ENCODE measurements at regions not wholly inside any gene's neighbourhood (a gene's known extent, or its start where the extent isn't known, plus 50 kb on each side); places are given as distances from the start of the nearest gene placed in this dataset.

DNA sequence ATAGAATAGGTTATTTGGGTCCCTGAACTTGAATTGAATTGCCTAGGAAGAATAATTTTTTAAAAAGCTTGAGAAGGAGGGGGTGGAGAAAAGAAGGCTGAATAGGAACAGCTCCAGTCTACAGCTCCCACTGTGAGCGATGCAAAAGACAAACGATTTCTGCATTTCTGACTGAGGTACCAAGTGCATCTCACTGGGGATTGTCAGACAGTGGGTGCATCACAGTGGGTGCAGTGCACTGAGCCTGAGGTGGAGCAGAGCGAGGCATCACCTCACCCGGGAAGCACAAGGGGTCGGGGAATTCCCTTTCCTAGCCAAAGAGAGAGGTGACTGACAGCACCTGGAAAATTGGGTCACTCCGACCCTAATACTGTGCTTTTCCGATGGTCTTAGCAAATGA, 782.2 kb upstream of the RGMB start:
- Mint-ChIP-seq H3K27me3 (ENCODE audit: insufficient read depth, unreplicated experiment) (peaks cover 2% of the 10 kb centered on the region), H3K9me3 (ENCODE audit: unreplicated experiment) (peaks cover 16% of the 10 kb centered on the region), H3K4me1 (ENCODE audit: low read depth, unreplicated experiment) (no peaks in the 10 kb centered on the region), H3K4me3 (ENCODE audit: unreplicated experiment) (no peak overlapping the region), H3K36me3 (ENCODE audit: insufficient read depth, unreplicated experiment) (no peaks in the 10 kb centered on the region), H3K27ac (ENCODE audit: unreplicated experiment) (no peak overlapping the region)
- TF ChIP-seq, protein P1, sequence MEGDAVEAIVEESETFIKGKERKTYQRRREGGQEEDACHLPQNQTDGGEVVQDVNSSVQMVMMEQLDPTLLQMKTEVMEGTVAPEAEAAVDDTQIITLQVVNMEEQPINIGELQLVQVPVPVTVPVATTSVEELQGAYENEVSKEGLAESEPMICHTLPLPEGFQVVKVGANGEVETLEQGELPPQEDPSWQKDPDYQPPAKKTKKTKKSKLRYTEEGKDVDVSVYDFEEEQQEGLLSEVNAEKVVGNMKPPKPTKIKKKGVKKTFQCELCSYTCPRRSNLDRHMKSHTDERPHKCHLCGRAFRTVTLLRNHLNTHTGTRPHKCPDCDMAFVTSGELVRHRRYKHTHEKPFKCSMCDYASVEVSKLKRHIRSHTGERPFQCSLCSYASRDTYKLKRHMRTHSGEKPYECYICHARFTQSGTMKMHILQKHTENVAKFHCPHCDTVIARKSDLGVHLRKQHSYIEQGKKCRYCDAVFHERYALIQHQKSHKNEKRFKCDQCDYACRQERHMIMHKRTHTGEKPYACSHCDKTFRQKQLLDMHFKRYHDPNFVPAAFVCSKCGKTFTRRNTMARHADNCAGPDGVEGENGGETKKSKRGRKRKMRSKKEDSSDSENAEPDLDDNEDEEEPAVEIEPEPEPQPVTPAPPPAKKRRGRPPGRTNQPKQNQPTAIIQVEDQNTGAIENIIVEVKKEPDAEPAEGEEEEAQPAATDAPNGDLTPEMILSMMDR (IDR thresholded peaks at IDR 0.05; ENCODE audit: insufficient read depth in 1 of 2, low read depth in 1 of 2, low read length in 1 of 2, severe bottlenecking in 1 of 2, unreplicated experiment in 1 of 2) = no peak
- ChIA-PET CTCF (no interaction called here), POLR2A (no interaction called here)
- no peak overlapping the region for H3K4me3 ChIP-seq (ENCODE audit: low read depth, low read length)
- no TSS peak for BruUV-seq (replicated peaks)
- no peaks in the 10 kb centered on the region for H3K27me3 ChIP-seq (replicated peaks; ENCODE audit: control insufficient read depth, insufficient read depth, low read length)
- H3K36me3 ChIP-seq (ENCODE audit: control insufficient read depth, insufficient read depth, low read length) = no peaks in the 10 kb centered on the region
- no peak for DNase-seq
- no peaks in the 10 kb centered on the region; the same call in 1 of the 2 replicates for H3K9me3 ChIP-seq
- intact Hi-C loops (cut with micrococcal nuclease; ENCODE audit: unreplicated experiment) = no loop called here
- H3K4me1 ChIP-seq = no peaks in the 10 kb centered on the region

DNA sequence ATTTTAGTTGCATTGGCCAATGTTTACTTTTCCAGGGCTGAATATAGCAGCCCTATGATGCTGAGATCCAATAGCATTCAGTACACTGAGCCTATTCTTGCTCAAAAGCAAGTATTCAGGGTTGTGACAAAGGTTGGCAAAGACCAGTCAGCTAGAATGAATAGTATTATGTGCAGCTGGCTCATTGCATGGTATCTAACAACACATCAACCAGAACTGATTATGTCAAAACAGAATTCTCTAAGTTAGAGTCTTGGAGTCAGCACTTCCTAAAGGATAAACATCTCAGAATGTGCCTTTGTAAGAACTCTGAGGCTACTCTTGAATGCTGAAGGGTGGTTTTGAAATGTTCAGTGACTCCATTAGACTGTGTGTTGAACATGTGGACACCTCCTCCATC, 774.5 kb upstream of the RGMB start:
- peaks cover 20% of the 10 kb centered on the region; the same call in 1 of the 2 replicates for H3K4me1 ChIP-seq
- no peaks in the 10 kb centered on the region for H3K27me3 ChIP-seq (replicated peaks; ENCODE audit: control insufficient read depth, insufficient read depth, low read length)
- Mint-ChIP-seq H3K9me3 (ENCODE audit: unreplicated experiment) (peaks cover 18% of the 10 kb centered on the region), H3K4me3 (ENCODE audit: unreplicated experiment) (no peak overlapping the region), H3K27ac (ENCODE audit: unreplicated experiment) (no peak overlapping the region), H3K36me3 (ENCODE audit: insufficient read depth, unreplicated experiment) (no peaks in the 10 kb centered on the region), H3K27me3 (ENCODE audit: insufficient read depth, unreplicated experiment) (no peaks in the 10 kb centered on the region), H3K4me1 (ENCODE audit: low read depth, unreplicated experiment) (peaks cover 16% of the 10 kb centered on the region)
- ChIA-PET CTCF (no interaction called here), POLR2A (no interaction called here)
- DNase-seq = no peak
- H3K9me3 ChIP-seq = peaks cover 5% of the 10 kb centered on the region; the same call in 1 of the 2 replicates
- TF ChIP-seq, protein P1 (IDR thresholded peaks at IDR 0.05; ENCODE audit: insufficient read depth in 1 of 2, low read depth in 1 of 2, low read length in 1 of 2, severe bottlenecking in 1 of 2, unreplicated experiment in 1 of 2) = no peak
- intact Hi-C loops (cut with micrococcal nuclease; ENCODE audit: unreplicated experiment) = no loop called here
- H3K4me3 ChIP-seq (ENCODE audit: low read depth, low read length) = no peak overlapping the region
- no TSS peak for BruUV-seq (replicated peaks)
- no peaks in the 10 kb centered on the region for H3K36me3 ChIP-seq (ENCODE audit: control insufficient read depth, insufficient read depth, low read length)

DNA sequence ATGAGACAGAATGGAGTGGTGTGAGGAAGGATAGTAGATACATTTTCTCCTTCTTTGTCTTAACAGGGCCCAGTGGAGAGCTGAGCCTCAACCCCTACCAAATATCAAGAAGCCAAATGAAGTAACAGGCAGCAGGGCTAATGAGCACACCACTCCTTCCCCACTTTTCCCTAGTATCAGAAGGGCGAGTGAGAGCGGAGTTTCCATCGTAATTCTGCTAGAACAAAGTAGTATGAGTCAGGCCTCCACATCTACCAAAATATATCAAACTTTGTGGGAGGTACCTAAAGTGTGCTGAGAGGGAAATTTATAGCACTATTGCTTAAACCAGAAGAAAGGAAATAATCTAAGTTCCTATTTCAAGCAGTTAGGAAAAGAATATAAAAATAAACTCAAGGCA, 769.0 kb upstream of the RGMB start:
- Mint-ChIP-seq H3K27ac (ENCODE audit: unreplicated experiment) (no peak overlapping the region), H3K27me3 (ENCODE audit: insufficient read depth, unreplicated experiment) (no peaks in the 10 kb centered on the region), H3K4me3 (ENCODE audit: unreplicated experiment) (no peak overlapping the region), H3K36me3 (ENCODE audit: insufficient read depth, unreplicated experiment) (no peaks in the 10 kb centered on the region), H3K9me3 (ENCODE audit: unreplicated experiment) (peaks cover 19% of the 10 kb centered on the region), H3K4me1 (ENCODE audit: low read depth, unreplicated experiment) (peaks cover 13% of the 10 kb centered on the region)
- BruUV-seq (replicated peaks) = no TSS peak
- intact Hi-C loops (cut with micrococcal nuclease; ENCODE audit: unreplicated experiment) = no loop called here
- H3K9me3 ChIP-seq = peaks cover 6% of the 10 kb centered on the region; the same call in 1 of the 2 replicates
- DNase-seq = no peak
- H3K36me3 ChIP-seq (ENCODE audit: control insufficient read depth, insufficient read depth, low read length) = no peaks in the 10 kb centered on the region
- H3K27me3 ChIP-seq (replicated peaks; ENCODE audit: control insufficient read depth, insufficient read depth, low read length) = no peaks in the 10 kb centered on the region
- H3K4me3 ChIP-seq (ENCODE audit: low read depth, low read length) = no peak overlapping the region
- CTCF ChIA-PET = no interaction called here
- POLR2A ChIA-PET = no interaction called here
- peaks cover 14% of the 10 kb centered on the region; the same call in 1 of the 2 replicates for H3K4me1 ChIP-seq
- TF ChIP-seq, protein P1 (IDR thresholded peaks at IDR 0.05; ENCODE audit: insufficient read depth in 1 of 2, low read depth in 1 of 2, low read length in 1 of 2, severe bottlenecking in 1 of 2, unreplicated experiment in 1 of 2) = no peak
